GM18511 (cell line): ENCODE measurements at regions not wholly inside any gene's neighbourhood (a gene's known extent, or its start where the extent isn't known, plus 50 kb on each side); places are given as distances from the start of the nearest gene placed in this dataset.
"Not testable (repeated sequence)": the region's sequence is repeated elsewhere in the genome, so short reads cannot be mapped to it uniquely, and the experiment has no call there.

ENCODE experiments used
- ATAC-seq: cut with Tn5 transposase; IDR thresholded peaks from one replicate; pipeline ENCODE4 v1.9.1; 2021; ENCODE audit warnings: mild to moderate bottlenecking, moderate library complexity; ENCODE audit not compliant: unreplicated experiment

DNA sequence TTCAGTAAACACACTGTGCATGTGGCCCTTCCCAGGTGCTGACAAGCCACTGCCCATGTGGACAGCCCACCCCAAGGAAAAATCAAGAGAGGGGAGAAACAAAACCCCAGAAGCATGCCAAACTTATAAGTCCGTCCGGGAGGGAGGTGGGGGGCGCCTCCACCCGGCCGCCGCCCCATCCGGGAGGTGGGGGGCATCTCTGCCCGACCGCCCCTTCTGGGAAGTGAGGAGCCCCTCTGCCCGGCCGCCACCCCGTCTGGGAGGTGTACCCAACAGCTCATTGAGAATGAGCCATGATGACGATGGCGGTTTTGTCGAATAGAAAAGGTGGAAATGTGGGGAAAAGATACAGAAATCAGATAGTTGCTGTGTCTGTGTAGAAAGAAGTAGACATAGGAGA lies 53.8 kb upstream of the C2CD4B start:
- no peak for ATAC-seq

DNA sequence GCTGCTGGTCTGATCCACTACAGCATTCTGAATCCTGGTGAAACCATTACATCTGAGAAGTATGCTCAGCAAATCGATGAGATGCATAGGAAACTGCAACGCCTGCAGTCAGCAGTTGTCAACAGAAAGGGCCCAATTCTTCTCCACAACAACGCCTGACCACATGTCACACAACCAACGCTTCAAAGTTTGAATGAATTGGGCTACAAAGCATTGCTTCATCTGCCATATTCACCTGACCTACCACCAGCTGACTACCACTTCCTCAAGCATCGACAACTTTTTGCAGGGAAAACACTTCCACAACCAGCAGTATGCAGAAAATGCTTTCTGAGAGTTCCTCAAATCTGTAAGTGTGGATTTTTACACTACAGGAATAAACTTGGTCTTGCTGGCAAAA lies 54.7 kb upstream of the C2CD4B start:
- no peak for ATAC-seq

DNA sequence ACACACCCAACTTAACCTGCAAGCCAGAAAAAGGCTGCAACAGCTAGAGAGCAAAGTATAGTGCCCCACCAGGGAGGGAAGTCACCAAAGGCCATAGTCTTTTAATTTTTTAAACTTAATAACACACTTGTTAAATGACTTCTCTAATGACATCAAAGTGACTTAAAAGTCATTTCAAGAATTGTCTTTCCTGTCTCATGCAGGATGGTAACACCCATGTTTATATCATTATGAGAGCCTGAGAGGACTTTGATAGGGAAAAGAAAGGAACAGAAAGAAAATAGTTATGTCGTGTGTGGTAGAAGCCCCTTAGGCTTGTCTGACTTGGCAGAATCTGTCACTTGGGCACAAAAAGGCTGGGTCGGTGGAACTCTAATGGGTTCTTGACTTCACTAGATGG lies 57.9 kb upstream of the C2CD4B start:
- no peak for ATAC-seq

DNA sequence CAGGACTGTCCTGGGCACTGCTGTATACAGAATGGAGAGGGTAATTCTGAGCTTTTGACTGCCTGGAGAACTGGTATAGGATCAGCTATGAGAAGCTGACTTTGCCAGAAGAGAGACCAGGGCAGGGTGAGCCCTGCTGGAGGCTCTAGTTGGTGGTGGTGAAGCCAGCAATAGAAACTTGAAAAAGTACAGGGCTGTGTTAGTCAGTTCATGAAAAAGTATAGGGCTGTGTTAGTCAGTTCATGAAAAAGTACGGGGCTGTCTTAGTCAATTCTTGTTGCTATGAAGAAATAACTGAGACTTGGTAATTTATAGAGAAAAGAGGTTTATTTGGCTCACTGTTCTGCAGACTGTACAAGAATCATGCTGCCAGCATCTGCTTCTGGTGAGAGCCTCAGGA lies 63.5 kb upstream of the C2CD4B start:
- no peak for ATAC-seq

DNA sequence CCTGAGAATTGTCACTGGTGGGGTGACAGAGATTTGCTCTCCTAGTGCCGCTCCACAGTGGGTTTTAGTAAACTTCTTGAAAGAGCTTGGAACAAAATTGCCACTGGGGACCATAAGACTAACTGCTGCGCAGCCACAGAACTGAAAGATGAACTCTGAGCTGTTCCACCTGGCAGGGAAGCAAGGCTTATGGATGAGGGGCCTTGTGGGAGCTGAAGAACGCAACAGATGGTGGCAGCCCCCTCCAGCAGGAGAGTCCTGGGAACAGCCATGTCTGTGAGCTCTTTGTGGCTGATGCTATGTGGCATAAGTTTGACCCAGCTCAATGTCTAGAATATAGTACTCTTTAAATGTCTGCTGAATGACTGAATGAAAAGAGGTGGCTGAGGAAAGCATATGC lies 66.8 kb upstream of the C2CD4B start:
- ATAC-seq = no peak

DNA sequence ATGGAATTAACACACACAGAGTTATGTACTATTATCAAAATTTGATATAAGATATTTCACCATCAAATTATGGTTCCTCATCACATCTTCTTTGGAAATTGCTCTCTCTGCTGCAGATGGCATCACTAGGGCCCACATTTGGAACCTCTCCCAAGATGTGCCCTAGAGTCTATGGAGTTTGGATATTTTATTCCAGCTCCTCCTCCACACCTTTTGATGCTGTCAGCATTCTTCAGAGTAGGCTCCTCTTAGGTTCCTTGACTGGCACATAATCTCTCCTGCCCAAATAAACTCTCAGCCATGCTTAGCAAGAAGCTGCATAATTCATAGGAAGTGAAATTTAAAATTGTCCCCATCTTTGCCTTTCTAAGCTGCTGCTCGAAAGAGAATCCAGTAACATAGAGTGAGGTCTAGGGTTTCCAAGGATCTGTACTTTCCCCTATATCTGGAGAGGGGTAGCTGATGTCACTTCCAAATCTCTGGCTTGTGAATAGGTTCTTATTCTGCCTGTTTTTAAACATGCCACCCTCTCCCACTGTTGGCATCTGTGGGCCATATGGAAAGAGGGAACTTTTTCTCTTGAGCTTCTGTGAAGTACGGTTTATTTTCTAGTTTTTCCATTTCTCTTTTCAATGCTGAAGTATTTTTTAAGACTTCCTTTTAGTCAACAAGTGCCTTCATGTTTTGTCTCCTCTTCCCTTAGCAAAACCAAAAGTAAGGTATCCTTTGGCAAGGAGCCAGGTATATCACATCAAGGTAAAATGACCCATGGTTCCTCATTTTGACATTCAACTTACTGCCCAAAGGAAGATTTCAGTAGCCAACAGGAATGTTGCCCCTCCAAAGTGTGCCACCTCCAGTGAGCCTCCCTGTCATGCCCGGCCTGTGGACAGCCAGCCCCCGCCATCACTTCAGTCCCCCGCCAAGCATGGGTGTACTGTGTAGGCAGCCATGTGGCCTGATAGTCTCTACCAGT lies 75.3 kb upstream of the C2CD4B start:
- no peak for ATAC-seq

DNA sequence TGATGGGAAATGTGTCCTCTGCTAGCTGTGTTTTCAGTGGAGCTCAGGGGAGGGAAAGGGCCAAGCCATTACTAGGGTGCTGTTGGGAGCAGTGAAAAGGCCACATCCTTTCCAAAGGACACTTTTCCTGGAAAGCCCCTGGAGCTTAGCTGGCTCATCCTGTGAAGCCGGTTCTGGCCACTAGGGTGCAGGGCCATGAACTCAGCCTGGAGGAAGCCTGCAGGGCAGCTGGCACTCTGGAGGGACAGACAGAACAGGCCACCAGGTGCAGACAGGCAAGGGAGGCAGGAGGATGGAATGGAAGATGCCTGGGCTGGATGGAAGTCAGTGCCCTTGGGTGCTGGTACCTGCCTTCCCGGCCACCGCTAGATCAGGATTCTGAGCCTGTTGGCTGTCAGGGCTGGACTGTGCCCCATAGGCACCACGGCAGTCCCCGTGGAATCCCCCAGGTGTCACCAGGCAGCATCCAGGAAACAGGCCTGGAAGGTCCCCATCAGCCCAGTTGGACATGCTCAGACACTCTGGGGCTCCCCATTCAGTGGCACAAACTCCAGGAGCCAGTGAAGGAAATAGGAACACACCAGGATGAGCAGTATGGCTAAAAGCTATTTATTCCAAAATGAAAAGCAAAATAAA lies 76.2 kb upstream of the C2CD4B start:
- ATAC-seq = no peak

DNA sequence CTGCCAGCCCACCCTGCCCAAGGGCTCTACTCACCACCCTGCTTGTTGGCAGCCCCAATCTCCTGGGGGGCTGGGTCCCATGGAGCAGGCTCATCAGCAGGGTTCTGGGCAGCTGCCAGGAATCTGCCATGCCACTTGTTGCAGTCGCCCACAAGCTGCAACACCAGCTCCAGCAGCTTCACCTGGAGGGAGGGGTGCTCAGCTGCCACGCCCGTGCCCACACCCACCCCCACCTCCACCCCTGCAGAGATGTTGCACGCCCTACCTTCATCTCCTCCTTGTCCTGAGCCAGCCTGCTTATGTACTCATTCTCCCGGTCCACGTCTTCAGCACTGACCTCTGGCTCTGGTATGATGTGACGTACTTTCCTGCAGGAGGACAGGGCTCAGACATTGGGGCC lies 77.9 kb upstream of the C2CD4B start:
- ATAC-seq = no peak

DNA sequence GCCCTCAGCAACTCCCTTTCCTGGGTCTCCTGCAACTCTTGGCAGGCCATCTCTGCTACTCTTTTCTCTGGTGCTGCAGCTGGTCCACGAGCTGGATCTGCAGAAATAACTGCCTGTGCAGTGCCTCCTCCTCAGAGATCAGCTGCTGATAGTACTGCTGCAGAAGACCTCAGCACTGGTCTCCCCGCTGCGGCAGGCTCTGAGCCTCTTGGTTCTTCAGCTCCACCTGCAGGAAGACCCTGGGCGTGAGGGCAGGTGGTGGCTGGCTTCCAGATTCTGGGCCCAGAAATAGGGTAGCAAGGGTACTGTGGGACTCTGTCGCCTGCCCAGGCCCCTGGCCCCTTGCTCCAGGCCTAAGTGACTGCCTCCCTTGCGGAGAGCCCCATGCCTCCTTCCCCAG lies 79.7 kb upstream of the C2CD4B start:
- ATAC-seq = no peak

DNA sequence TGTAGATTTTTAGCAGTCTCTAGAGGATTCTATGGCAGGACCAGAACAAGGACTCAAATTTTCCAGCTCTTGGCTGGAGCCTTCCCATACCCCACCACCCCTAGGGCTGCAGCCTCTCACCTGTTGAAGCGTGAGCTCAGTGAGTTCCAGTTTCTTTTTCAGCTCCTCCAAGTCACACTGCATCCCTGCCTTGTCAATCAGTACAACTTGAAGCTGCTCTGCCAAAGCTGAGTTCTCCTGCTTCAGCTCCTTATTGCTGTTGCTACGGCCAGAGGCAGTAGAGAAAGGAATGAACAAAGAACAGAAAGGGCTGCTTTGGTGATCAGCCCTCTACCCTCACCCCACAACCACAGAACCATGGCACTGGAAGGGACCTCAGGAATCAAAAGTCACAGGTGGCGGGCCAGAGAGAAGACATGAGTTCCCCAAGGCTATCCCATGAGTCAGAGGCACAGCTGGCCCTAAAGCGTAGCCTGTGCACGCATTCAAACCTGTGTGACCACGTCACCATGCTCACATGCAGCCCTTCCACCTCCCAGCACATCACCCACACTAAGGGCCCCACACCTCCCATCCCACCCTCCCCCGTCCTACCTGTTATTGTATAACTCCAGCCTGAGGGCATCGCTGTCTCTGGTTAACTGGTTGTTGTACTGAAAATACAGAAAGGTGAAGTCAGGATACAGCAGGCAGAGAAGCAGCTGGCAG lies 83.3 kb upstream of the C2CD4B start:
- ATAC-seq = no peak

DNA sequence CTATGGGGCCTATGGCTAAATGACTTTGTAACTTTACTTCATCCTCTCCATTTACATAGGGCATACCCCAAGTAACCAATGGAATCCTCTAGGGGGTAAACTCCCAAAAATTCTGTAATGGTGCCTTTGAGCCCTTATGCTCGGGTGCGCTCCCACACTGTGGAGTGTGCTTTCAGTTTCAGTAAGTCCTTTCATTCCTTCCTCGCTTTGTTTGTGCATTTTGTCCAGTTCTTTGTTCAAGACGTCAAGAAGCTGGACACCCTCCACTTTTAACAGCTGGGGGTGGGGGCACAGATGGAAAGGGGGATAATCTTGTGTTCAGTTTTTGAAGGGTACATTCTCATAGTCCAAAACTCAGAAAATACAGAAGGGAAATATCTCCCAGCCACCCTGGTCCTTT lies 84.4 kb upstream of the C2CD4B start:
- ATAC-seq = no peak

DNA sequence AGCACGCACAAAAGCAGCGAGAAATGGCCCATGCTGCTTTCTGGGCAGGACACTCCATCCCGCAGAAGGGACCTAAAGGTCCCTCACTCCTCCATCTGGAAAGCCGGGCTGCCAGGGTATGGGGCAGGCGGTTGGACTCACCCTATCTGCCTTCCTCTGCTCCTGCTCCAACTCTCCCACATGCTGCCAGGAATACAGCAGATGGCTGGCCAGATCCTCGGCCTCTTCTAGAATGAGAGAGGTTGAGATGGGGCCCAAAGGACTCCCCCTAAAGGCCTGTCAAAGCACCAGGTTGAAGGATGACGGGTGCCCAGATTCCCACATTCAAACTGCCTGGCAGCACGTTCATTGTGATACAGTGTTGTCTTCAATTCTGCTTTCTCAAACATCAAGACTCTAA lies 85.1 kb upstream of the C2CD4B start:
- no peak for ATAC-seq

DNA sequence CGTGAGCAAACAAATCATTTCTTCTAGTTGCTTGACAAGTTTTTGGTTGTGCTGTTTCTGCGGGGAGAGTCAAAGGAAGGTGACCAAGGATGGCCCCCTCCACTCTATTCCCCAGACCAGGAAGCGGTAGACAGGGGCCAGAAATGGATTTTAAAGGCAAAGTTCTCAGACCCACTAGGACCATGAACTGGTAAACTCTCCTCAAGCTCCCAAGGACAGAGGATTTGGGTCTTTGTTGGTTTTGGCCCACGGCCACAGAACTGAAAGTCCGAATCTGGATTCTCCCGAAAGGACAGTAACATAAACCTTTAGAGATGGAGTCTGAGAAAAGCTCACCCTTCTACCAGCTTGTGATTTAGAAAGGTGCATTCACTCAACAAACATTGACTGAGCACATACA lies 85.9 kb upstream of the C2CD4B start:
- no peak for ATAC-seq

DNA sequence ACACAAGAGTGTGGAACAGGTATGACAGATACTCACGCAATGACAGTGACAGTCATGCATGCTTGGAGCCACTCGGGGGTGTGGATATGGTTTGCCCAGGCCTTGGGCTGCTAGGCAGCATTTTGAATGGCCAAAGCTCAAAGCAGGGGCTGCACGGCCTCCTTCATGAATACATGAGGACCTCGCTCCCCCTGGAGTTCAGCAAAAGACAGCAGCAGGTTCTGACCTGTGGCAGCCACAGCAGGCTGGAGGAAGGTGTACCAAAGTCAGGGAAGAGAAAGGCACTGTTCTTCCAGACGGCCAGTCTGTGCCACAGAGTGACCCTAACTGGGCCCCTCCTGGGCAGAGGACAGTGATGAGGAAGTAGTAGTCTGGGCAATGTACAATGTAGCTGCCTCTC lies 88.2 kb upstream of the C2CD4B start:
- ATAC-seq = no peak

DNA sequence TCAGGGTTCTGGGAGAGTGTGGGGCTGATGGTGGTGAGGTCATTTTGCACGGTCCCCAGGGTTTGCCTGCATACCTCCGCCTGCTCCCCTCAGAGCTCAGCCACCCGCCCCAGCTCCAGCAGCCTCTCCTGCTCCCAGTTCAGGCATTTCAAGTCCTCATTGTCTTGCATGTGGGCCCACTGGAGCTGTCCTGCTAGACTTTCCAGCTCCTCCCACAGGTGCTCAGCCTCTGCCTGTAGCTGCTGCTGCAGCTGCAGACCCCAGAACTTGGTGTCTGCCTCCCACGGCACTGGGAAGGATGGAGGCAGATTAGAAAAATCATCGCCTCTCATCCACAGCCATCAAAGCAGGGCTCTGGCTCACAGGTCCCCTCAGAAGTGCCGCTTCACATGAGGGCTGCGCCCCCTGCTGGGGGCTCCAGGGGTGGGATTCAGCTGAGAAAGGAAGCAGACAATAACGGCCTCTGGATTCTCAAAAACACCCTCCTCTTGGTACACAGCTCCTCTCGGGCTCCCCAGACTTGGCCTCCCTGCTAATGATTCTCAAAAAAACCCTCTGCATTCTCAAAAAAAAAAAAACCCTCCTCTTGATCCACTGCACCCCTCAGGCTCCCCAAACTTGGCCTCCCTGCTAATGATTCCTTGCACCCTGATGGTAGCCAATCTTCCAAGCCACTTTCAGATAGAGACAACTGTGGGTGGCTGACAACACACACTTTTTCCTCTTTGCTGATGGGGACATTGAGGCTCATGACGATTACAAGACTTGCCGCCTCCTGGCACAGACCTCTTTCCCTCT lies 89.3 kb upstream of the C2CD4B start:
- ATAC-seq = no peak

DNA sequence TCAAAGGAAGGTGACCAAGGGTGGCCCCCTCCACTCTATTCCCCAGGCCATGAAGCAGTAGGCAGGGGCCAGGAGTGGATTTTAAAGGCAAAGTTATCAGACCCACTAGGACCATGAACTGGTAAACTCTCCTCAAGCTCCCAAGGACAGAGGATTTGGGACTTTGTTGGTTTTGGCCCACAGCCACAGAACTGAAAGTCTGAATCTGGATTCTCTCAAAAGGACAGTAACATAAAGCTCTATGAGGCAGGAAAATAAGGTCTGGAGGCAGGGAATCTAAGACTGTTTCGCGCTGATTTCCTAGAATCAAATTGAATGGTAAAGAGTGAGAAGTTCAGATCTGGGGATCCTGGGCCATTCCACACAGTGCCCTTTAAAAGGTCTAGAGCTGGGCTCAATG lies 91.3 kb upstream of the C2CD4B start:
- ATAC-seq = not testable (repeated sequence)

DNA sequence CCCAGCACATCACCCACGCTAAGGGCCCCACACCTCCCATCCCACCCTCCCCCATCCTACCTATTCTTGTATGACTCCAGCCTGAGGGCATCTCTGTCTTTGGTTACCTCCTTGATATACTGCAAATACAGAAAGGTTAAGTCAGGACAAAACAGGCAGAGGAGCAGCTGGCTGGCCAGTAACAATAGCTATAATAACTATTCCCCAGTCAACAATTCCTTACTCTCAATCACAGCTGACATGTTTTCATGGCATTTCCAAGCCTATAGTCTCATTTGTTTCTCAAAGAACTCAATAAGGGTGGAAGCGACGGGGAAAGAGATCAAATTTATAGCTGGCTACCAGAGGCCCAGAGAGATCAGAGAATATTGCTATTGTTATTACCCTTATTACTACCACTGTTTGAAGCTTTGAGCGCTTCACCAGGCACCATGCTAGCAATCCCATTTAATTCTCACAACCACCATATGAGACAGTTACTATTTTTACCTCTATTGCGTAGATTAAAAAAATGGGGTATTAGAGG lies 93.0 kb upstream of the C2CD4B start:
- no peak for ATAC-seq

DNA sequence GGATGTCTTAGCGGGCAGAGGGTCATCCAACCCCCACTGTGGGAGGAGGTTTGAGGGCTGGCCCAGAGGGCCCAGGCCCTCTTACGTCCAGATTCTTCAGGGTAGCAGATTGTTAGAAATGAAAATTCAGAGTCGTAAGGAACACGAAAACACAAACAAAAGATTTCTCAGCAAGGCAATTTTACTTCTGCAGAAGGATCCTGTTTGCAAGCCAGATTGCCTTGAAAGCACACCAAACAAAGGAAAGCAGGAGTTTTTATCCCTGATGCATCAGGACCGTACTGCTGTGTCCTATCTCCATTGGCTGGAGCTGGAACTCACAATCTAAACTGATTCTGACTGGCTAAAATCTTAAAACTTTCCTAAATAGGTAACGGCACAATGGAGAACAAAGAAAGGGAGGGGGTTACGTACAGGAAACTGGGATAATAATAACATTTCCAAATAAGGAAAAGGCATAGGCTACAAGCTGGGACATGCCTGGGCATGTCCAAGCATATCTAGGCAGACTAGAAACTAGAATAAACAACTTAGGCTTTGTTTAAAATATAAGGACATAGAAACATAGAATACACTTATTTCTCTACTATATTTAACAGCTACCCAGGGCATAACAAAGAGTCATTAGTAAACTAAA lies 97.3 kb upstream of the C2CD4B start:
- ATAC-seq = no peak

DNA sequence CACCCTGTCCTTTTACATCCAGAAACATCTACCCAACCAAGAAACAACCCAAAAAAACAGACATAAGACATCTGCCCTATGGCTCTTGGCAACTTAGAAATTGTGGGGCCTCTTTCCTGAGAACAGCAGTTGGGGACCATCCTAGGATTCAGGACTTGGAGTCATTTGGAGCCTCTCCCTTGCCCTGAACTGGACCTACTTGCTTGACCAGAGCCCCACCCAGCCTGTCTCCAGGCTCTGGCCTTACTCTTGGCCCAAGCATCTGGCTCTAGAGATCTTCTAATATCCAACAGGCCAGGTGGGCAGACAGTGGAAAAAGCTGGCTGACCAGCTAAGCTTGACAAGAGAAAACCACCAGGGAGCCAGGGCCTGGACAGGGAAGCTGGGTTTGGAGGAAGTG lies 99.1 kb upstream of the C2CD4B start:
- no peak for ATAC-seq

DNA sequence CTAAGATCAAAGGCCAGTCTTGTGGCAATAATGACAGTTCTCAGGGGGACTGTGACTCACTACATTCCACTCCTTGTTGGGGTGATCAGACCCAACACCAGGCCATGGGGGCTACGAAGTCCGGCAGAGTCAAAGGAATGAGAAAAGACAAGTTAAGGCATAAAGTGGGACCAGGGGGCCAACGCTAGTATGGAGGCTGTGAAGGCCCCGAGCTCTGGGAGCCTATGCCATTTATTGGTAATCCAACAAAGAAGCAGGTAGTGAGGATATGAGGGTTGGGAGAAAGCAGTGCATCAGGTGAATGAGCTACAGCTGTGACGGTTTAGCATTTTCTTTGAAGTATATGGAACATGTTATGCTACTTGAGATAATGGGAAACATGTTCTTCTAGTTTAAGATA lies 104.4 kb upstream of the C2CD4B start:
- ATAC-seq = no peak
